D721Med (cell line): ENCODE measurements at regions not wholly inside any gene's neighbourhood (a gene's known extent, or its start where the extent isn't known, plus 50 kb on each side); places are given as distances from the start of the nearest gene placed in this dataset.

Experiments
- DNase-seq: peaks from one replicate; pipeline ENCODE4 v3.0.0; 2011; ENCODE audit warnings: low spot score; ENCODE audit not compliant: insufficient read length
- FAIRE-seq: peaks from 2 replicates; lab custom pipeline; 2011; peaks lifted over from hg19 to GRCh38; lab: Jason Lieb, UNC
- TF ChIP-seq, protein P1 (sequence below): IDR thresholded peaks from 2 replicates; pipeline ENCODE4 v1.5.1; 2012; ENCODE audit warnings: mild to moderate bottlenecking, control low read depth; ENCODE audit not compliant: insufficient read depth; ENCODE audit errors: missing control alignments

DNA sequence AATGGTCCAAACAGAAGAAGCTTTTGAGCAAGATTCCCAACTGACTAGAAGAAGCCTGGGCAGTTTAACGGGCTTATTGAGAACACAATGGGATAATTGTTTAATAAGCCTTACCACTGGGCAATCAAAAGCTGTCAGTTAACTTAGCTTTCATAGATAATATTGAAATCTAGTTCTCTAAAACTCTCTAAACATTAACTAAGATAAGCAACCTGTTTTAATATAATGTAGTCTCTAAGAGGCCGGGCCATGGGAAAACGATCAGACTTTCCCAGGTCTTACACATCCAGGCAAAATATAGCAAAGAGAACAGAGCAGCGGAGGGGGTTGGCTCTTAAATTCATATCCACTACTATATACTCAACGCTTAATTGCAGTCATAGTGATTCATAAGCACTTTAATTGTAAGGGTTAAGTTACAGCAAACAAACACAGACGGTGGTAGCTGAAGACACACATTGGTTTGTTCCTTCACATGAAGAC lies 128.0 kb upstream of the FAM83B start:
- FAIRE-seq (peak; percentile 51), DNase-seq (no peak)
- TF ChIP-seq, protein P1, sequence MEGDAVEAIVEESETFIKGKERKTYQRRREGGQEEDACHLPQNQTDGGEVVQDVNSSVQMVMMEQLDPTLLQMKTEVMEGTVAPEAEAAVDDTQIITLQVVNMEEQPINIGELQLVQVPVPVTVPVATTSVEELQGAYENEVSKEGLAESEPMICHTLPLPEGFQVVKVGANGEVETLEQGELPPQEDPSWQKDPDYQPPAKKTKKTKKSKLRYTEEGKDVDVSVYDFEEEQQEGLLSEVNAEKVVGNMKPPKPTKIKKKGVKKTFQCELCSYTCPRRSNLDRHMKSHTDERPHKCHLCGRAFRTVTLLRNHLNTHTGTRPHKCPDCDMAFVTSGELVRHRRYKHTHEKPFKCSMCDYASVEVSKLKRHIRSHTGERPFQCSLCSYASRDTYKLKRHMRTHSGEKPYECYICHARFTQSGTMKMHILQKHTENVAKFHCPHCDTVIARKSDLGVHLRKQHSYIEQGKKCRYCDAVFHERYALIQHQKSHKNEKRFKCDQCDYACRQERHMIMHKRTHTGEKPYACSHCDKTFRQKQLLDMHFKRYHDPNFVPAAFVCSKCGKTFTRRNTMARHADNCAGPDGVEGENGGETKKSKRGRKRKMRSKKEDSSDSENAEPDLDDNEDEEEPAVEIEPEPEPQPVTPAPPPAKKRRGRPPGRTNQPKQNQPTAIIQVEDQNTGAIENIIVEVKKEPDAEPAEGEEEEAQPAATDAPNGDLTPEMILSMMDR: no peak

DNA sequence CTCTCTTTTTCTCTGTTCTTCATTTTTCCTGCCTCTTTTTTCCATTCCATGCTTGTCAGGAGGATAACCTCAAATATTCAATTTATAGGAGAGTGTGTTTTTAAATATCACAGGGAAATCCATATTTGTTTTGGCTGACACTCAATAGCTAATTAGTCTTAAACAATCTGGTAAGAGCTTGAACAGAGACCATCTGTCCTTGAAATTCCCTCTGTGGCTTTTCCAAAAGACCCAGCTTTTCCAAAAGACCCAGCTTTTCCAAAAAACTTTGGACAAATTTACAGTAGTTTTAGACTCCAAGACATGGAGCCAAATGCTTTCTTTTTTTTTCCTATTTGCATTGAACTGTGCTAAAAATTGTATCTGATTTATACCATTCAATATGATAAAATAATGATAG lies 127.4 kb upstream of the FAM83B start:
- DNase-seq: no peak
- TF ChIP-seq, protein P1: no peak

DNA sequence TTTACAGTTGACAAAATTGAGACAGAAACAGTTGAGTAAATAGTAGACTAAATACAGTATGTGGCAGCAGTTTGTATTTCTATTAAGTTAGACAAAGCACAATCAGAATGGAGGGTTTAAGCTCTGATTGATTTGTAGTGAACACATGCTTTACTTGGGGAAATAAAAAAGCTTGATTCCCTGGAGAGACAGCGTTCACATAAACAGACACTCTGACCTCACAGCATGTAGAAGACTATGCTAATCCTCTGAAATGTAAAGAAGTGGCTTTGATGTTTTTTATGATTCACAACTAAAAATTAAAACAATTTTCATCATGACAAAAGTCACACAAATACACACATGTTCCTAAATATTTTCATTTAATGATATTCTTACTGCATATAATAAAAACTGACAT lies 126.9 kb upstream of the FAM83B start:
- FAIRE-seq: peak; percentile 88

More for the DNA sequence above, 127.4 kb upstream of the FAM83B start:
- FAIRE-seq: no peak

DNA sequence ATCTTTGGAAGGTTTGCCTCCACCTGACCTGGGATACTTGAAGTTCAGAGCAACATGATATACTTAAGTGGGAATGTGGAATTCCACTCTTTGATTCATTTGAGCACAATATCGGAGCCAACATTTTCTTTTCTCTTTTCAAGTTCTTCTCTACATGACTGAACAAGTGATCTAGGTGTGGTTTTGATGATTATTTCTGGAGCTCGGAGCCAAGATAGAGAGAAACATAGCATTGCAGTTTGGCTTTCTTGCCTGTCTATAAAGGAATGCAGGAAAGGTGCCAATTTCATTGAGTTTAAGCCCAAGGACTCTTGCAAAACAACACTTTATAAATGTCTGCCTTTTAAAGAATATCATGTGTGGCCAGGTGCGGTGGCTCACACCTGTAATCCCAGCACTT lies 124.2 kb upstream of the FAM83B start:
- TF ChIP-seq, protein P1: no peak
- FAIRE-seq (no peak), DNase-seq (no peak)

More for the DNA sequence above, 126.9 kb upstream of the FAM83B start:
- DNase-seq: no peak
- TF ChIP-seq, protein P1: no peak

DNA sequence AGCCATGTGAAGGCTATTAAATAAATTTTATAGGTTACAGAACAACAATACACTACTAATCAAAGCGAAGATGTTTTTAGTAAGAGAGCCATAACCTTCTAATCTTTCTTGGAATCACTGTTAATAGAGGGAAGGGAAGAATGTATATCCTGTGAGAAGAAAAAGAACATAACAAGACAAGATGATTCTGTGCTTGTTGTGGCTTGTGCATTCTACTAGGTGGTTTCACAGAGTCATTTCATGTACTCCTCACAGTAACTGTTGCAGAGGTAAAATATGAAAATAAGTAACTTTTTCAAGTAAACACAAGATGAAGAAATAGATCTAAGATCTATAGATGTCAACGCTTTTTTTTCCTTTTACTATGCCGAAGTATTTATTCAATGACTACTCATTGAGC lies 116.9 kb upstream of the FAM83B start:
- FAIRE-seq (no peak), DNase-seq (no peak)
- TF ChIP-seq, protein P1: no peak

DNA sequence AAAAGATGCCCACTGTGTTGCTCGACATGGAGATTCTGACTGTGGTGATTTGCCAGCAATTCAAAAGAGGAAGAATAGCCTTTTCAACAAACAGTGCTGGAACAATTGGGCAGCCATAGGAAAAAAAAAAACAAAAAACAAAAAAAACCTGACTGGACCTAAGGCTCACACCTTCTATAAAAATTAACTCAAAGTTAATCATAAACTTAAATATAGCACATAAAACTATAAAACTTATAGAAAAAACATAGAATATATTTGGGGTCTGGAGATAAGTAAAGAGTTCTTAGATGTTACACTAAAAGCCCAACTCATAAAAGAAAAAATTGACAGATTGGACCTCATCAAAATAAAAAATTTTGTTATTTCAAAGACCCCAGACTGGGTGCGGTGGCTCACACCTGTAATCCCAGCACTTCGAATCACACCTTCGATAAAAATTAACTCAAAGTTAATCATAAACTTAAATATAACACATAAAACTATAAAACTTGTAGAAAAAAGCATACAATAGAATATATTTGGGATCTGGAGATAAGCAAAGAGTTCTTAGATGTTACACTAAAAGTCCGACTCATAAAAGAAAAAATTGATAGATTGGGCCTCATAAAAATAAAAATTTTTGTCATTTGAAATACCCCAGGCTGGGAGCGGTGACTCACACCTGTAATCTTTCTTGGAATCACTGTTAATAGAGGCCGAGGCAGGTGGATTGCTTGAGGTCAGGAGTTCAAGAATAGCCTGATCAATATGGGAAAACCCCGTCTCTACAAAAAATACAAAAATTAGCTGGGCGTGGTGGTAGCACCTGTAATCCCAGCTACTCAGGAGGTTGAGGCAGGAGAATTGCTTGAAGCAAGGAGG lies 115.6 kb upstream of the FAM83B start:
- DNase-seq: no peak
- TF ChIP-seq, protein P1: no peak
- no peak for FAIRE-seq

DNA sequence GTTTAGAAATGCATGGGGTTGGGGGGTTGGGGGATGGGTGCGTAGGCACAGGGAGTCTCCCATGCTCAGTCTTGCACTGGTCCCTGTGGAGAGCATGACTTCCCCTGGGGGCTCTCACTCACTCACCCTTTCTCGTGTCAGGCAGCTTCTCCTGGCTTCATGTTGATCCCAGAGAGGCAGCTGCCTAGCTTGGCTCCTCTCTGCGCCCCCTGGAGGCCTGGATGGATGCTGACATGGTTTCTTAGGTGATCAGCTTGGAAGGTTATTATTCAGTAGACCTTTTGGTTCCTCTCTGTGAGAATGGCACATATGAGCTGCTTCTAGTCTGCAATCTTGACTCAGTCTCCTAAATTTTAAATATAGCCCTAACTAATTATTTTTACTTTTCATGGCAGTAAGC lies 109.3 kb upstream of the FAM83B start:
- no peak for DNase-seq
- FAIRE-seq: no peak
- TF ChIP-seq, protein P1: peak; percentile 7
